Stimulated activated CD4-positive, alpha-beta T cell treated with anti-CD3 and anti-CD28 coated beads, Interleukin-4, amount 100 ng/mL, for 4 hours (primary cell): ENCODE measurements at regions not wholly inside any gene's neighbourhood (a gene's known extent, or its start where the extent isn't known, plus 50 kb on each side); places are given as distances from the start of the nearest gene placed in this dataset.
"Not testable (repeated sequence)": the region's sequence is repeated elsewhere in the genome, so short reads cannot be mapped to it uniquely, and the experiment has no call there.

ENCODE experiments used
- DNase-seq, 2 experiments: peaks; one replicate each; pipeline ENCODE4 v3.0.0-alpha.2; 2020

GRCh38 chr7:51589111-51589510 is 272.5 kb upstream of the COBL start:
- DNase-seq, result no peak

GRCh38 chr7:51587604-51588003 is 271.0 kb upstream of the COBL start:
- DNase-seq, result no peak

GRCh38 chr7:51577390-51577789 is 260.8 kb upstream of the COBL start:
- DNase-seq, result no peak

GRCh38 chr7:51569581-51569980 is 253.0 kb upstream of the COBL start:
- DNase-seq, result no peak

GRCh38 chr7:51569176-51569575 is 252.6 kb upstream of the COBL start:
- DNase-seq, result no peak

GRCh38 chr7:51551070-51551469 is 234.5 kb upstream of the COBL start:
- no peak for DNase-seq

- no peak for DNase-seq
Observed at GRCh38 chr7:51545131-51545530, 228.5 kb upstream of the COBL start.

GRCh38 chr7:51543801-51544553 is 227.4 kb upstream of the COBL start:
- no peak for DNase-seq

GRCh38 chr7:51540906-51541305 is 224.3 kb upstream of the COBL start:
- not testable (repeated sequence) for DNase-seq

- DNase-seq, result no peak
Observed at GRCh38 chr7:51539840-51540239, 223.2 kb upstream of the COBL start.

- no peak for DNase-seq
Observed at GRCh38 chr7:51528172-51528571, 211.6 kb upstream of the COBL start.

GRCh38 chr7:51521694-51522312 is 205.2 kb upstream of the COBL start:
- no peak for DNase-seq

- DNase-seq, result no peak
Observed at GRCh38 chr7:51521054-51521453, 204.4 kb upstream of the COBL start.

- DNase-seq, result no peak
Observed at GRCh38 chr7:51518646-51519045, 202.0 kb upstream of the COBL start.

- no peak for DNase-seq
Observed at GRCh38 chr7:51517187-51517586, 200.6 kb upstream of the COBL start.

- DNase-seq, result no peak
Observed at GRCh38 chr7:51501620-51502019, 185.0 kb upstream of the COBL start.

GRCh38 chr7:51482976-51483375 is 166.4 kb upstream of the COBL start:
- DNase-seq, result no peak

GRCh38 chr7:51481421-51481820 is 164.8 kb upstream of the COBL start:
- DNase-seq, result no peak

GRCh38 chr7:51477819-51478218 is 161.2 kb upstream of the COBL start:
- no peak for DNase-seq

- no peak for DNase-seq
Observed at GRCh38 chr7:51477323-51477722, 160.7 kb upstream of the COBL start.

GRCh38 chr7:51476026-51476425 is 159.4 kb upstream of the COBL start:
- no peak for DNase-seq

- DNase-seq, result no peak
Observed at GRCh38 chr7:51472873-51473272, 156.3 kb upstream of the COBL start.

GRCh38 chr7:51471981-51472296 is 155.3 kb upstream of the COBL start:
- DNase-seq, result no peak

GRCh38 chr7:51471210-51471980 is 154.8 kb upstream of the COBL start:
- no peak for DNase-seq
